ENCODE measurements at regions not wholly inside any gene's neighbourhood (a gene's known extent, or its start where the extent isn't known, plus 50 kb on each side); places are given as distances from the start of the nearest gene placed in this dataset.
"Not testable (repeated sequence)": the region's sequence is repeated elsewhere in the genome, so short reads cannot be mapped to it uniquely, and the experiment has no call there.

- Mint-ChIP-seq H3K27me3 (no peaks in the 10 kb centered on the region), H3K9me3 (peaks cover 0 to 21% (median 4%) of the 10 kb centered on the region in 8 donors), H3K36me3 (no peaks in the 10 kb centered on the region), H3K4me3 (no peak overlapping the region), H3K27ac (no peak overlapping the region), H3K4me1 (no peaks in the 10 kb centered on the region)
- ChIA-PET CTCF (ENCODE audit: partially characterized antibody) (no interaction called here), POLR2A (ENCODE audit: partially characterized antibody) (no interaction called here)
- intact Hi-C loops (cut with micrococcal nuclease) = no loop called here
- H3K4me3 ChIP-seq (ENCODE audit: low read length in 2 of 2) = no peak overlapping the region
- no peak for DNase-seq
- no peaks in the 10 kb centered on the region for H3K4me1 ChIP-seq (ENCODE audit: insufficient read depth, low read length)
- no peaks in the 10 kb centered on the region for H3K9me3 ChIP-seq (ENCODE audit: control insufficient read depth in 1 of 2, low read length in 2 of 2)
- H3K27me3 ChIP-seq (ENCODE audit: insufficient read depth, low read length) = no peaks in the 10 kb centered on the region
- no peaks in the 10 kb centered on the region for H3K36me3 ChIP-seq (ENCODE audit: insufficient read depth, low read length)
- no peak overlapping the region for H3K27ac ChIP-seq (ENCODE audit: low read depth, low read length)
Measured at GRCh38 chr11:81207421-81208054, 1526.1 kb downstream of the FAM181B start.

GRCh38 chr11:81203876-81204275 is 1529.8 kb downstream of the FAM181B start:
- Histone ChIP-seq H3K27me3 (ENCODE audit: insufficient read depth, low read length) (no peaks in the 10 kb centered on the region), H3K36me3 (ENCODE audit: insufficient read depth, low read length) (no peaks in the 10 kb centered on the region), H3K4me3 (ENCODE audit: low read length in 2 of 2) (no peak overlapping the region), H3K4me1 (ENCODE audit: insufficient read depth, low read length) (no peaks in the 10 kb centered on the region), H3K9me3 (ENCODE audit: control insufficient read depth in 1 of 2, low read length in 2 of 2) (no peaks in the 10 kb centered on the region), H3K27ac (ENCODE audit: low read depth, low read length) (no peak overlapping the region)
- Mint-ChIP-seq H3K4me1 (no peaks in the 10 kb centered on the region), H3K27me3 (no peaks in the 10 kb centered on the region), H3K27ac (no peak overlapping the region), H3K4me3 (no peak overlapping the region), H3K36me3 (no peaks in the 10 kb centered on the region), H3K9me3 (peaks cover 2 to 24% (median 9%) of the 10 kb centered on the region in 8 donors)
- ChIA-PET CTCF (ENCODE audit: partially characterized antibody) (no interaction called here), POLR2A (ENCODE audit: partially characterized antibody) (no interaction called here)
- intact Hi-C loops (cut with micrococcal nuclease) = no loop called here
- no peak for DNase-seq

GRCh38 chr11:81197396-81197795 is 1536.3 kb downstream of the FAM181B start:
- no peak overlapping the region for H3K27ac Mint-ChIP-seq
- H3K27me3 Mint-ChIP-seq = no peaks in the 10 kb centered on the region
- POLR2A ChIA-PET (ENCODE audit: partially characterized antibody) = no interaction called here
- peaks cover 0 to 3% of the 10 kb centered on the region in 2 donors for H3K9me3 ChIP-seq (ENCODE audit: control insufficient read depth in 1 of 2, low read length in 2 of 2)
- CTCF ChIA-PET (ENCODE audit: partially characterized antibody) = no interaction called here
- intact Hi-C loops (cut with micrococcal nuclease) = no loop called here
- peaks cover 2 to 35% (median 12%) of the 10 kb centered on the region in 8 donors for H3K9me3 Mint-ChIP-seq
- H3K36me3 Mint-ChIP-seq = no peaks in the 10 kb centered on the region
- H3K4me1 Mint-ChIP-seq = no peaks in the 10 kb centered on the region
- no peaks in the 10 kb centered on the region for H3K36me3 ChIP-seq (ENCODE audit: insufficient read depth, low read length)
- H3K4me3 ChIP-seq (ENCODE audit: low read length in 2 of 2) = no peak overlapping the region
- no peaks in the 10 kb centered on the region for H3K4me1 ChIP-seq (ENCODE audit: insufficient read depth, low read length)
- no peaks in the 10 kb centered on the region for H3K27me3 ChIP-seq (ENCODE audit: insufficient read depth, low read length)
- H3K4me3 Mint-ChIP-seq = no peak overlapping the region
- no peak overlapping the region for H3K27ac ChIP-seq (ENCODE audit: low read depth, low read length)
- no peak for DNase-seq

- ChIA-PET POLR2A (ENCODE audit: partially characterized antibody) (no interaction called here), CTCF (ENCODE audit: partially characterized antibody) (no interaction called here)
- H3K4me1 Mint-ChIP-seq = no peaks in the 10 kb centered on the region
- Histone ChIP-seq H3K4me1 (ENCODE audit: insufficient read depth, low read length) (no peaks in the 10 kb centered on the region), H3K36me3 (ENCODE audit: insufficient read depth, low read length) (no peaks in the 10 kb centered on the region), H3K4me3 (ENCODE audit: low read length in 2 of 2) (no peak overlapping the region), H3K27ac (ENCODE audit: low read depth, low read length) (no peak overlapping the region), H3K27me3 (ENCODE audit: insufficient read depth, low read length) (no peaks in the 10 kb centered on the region), H3K9me3 (ENCODE audit: control insufficient read depth in 1 of 2, low read length in 2 of 2) (peaks cover 0 to 8% of the 10 kb centered on the region in 2 donors)
- no peaks in the 10 kb centered on the region for H3K36me3 Mint-ChIP-seq
- intact Hi-C loops (cut with micrococcal nuclease) = no loop called here
- DNase-seq = no peak
- H3K9me3 Mint-ChIP-seq = peaks cover 0 to 25% (median 15%) of the 10 kb centered on the region in 8 donors
- no peak overlapping the region for H3K27ac Mint-ChIP-seq
- H3K4me3 Mint-ChIP-seq = no peak overlapping the region
- no peaks in the 10 kb centered on the region for H3K27me3 Mint-ChIP-seq
Measured at GRCh38 chr11:81192516-81192915, 1541.1 kb downstream of the FAM181B start.

GRCh38 chr11:81190546-81190945 is 1543.1 kb downstream of the FAM181B start:
- DNase-seq = no peak
- Mint-ChIP-seq H3K9me3 (peaks cover 0 to 26% (median 15%) of the 10 kb centered on the region in 8 donors), H3K36me3 (no peaks in the 10 kb centered on the region), H3K4me1 (no peaks in the 10 kb centered on the region), H3K27me3 (no peaks in the 10 kb centered on the region), H3K4me3 (no peak overlapping the region), H3K27ac (no peak overlapping the region)
- intact Hi-C loops (cut with micrococcal nuclease) = no loop called here
- CTCF ChIA-PET (ENCODE audit: partially characterized antibody) = no interaction called here
- H3K27me3 ChIP-seq (ENCODE audit: insufficient read depth, low read length) = no peaks in the 10 kb centered on the region
- H3K4me3 ChIP-seq (ENCODE audit: low read length in 2 of 2) = no peak overlapping the region
- POLR2A ChIA-PET (ENCODE audit: partially characterized antibody) = no interaction called here
- no peaks in the 10 kb centered on the region for H3K4me1 ChIP-seq (ENCODE audit: insufficient read depth, low read length)
- no peaks in the 10 kb centered on the region for H3K36me3 ChIP-seq (ENCODE audit: insufficient read depth, low read length)
- H3K9me3 ChIP-seq (ENCODE audit: control insufficient read depth in 1 of 2, low read length in 2 of 2) = peaks cover 0 to 8% of the 10 kb centered on the region in 2 donors
- H3K27ac ChIP-seq (ENCODE audit: low read depth, low read length) = no peak overlapping the region

GRCh38 chr11:81187033-81187432 is 1546.6 kb downstream of the FAM181B start:
- H3K27ac ChIP-seq (ENCODE audit: low read depth, low read length); H3K36me3 ChIP-seq (ENCODE audit: insufficient read depth, low read length); H3K27me3 Mint-ChIP-seq; H3K4me1 Mint-ChIP-seq; H3K4me3 Mint-ChIP-seq; POLR2A ChIA-PET (ENCODE audit: partially characterized antibody); H3K27me3 ChIP-seq (ENCODE audit: insufficient read depth, low read length); intact Hi-C loops (cut with micrococcal nuclease); H3K4me1 ChIP-seq (ENCODE audit: insufficient read depth, low read length); H3K27ac Mint-ChIP-seq; DNase-seq; H3K36me3 Mint-ChIP-seq; CTCF ChIA-PET (ENCODE audit: partially characterized antibody); H3K9me3 ChIP-seq (ENCODE audit: control insufficient read depth in 1 of 2, low read length in 2 of 2); H3K4me3 ChIP-seq (ENCODE audit: low read length in 2 of 2): not testable (repeated sequence)
- peaks cover 3 to 25% (median 17%) of the 10 kb centered on the region in 8 donors for H3K9me3 Mint-ChIP-seq

- peaks cover 0 to 3% of the 10 kb centered on the region in 2 donors for H3K9me3 ChIP-seq (ENCODE audit: control insufficient read depth in 1 of 2, low read length in 2 of 2)
- Mint-ChIP-seq H3K9me3 (peaks cover 0 to 13% (median 6%) of the 10 kb centered on the region in 8 donors), H3K36me3 (no peaks in the 10 kb centered on the region), H3K27me3 (no peaks in the 10 kb centered on the region), H3K4me1 (no peaks in the 10 kb centered on the region), H3K4me3 (no peak overlapping the region), H3K27ac (no peak overlapping the region)
- no peaks in the 10 kb centered on the region for H3K27me3 ChIP-seq (ENCODE audit: insufficient read depth, low read length)
- POLR2A ChIA-PET (ENCODE audit: partially characterized antibody) = no interaction called here
- CTCF ChIA-PET (ENCODE audit: partially characterized antibody) = no interaction called here
- no peaks in the 10 kb centered on the region for H3K36me3 ChIP-seq (ENCODE audit: insufficient read depth, low read length)
- H3K27ac ChIP-seq (ENCODE audit: low read depth, low read length) = no peak overlapping the region
- no peak overlapping the region for H3K4me3 ChIP-seq (ENCODE audit: low read length in 2 of 2)
- intact Hi-C loops (cut with micrococcal nuclease) = no loop called here
- no peak for DNase-seq
- no peaks in the 10 kb centered on the region for H3K4me1 ChIP-seq (ENCODE audit: insufficient read depth, low read length)
Measured at GRCh38 chr11:81174646-81175330, 1558.9 kb downstream of the FAM181B start.

Measured in CD4-positive, alpha-beta memory T cell (primary cell).